ENCODE measurements at regions not wholly inside any gene's neighbourhood (a gene's known extent, or its start where the extent isn't known, plus 50 kb on each side); places are given as distances from the start of the nearest gene placed in this dataset.
"Not testable (repeated sequence)": the region's sequence is repeated elsewhere in the genome, so short reads cannot be mapped to it uniquely, and the experiment has no call there.

DNA sequence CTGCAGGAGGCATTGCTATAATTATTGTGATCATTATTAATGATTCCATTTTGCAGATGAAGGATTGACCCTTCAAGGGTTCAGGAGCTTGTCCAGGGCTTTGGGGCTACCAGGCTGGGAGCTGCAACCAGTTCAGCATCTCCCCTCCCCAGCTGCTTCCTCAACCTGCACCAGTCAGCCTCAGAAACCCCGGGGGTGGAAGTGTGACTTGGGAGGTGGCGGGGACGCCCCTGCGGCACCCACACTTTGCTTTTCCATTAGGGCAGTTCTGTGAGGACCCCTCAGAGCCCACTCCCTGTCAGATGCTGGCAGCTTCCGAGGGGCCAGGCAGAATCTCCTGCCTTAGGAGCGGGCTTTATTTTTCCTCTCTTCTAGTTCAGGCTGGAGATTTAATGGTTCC is 85.6 kb downstream of the OLFM1 start:
- WGBS, 2 donors: 80 to 96% methylated on average over 5 to 6 of the region's 6 CpGs
- TF ChIP-seq POLR2A (IDR thresholded peaks at IDR 0.05) (no peak), EP300 (IDR thresholded peaks at IDR 0.05) (no peak)
- TF ChIP-seq, protein P1, sequence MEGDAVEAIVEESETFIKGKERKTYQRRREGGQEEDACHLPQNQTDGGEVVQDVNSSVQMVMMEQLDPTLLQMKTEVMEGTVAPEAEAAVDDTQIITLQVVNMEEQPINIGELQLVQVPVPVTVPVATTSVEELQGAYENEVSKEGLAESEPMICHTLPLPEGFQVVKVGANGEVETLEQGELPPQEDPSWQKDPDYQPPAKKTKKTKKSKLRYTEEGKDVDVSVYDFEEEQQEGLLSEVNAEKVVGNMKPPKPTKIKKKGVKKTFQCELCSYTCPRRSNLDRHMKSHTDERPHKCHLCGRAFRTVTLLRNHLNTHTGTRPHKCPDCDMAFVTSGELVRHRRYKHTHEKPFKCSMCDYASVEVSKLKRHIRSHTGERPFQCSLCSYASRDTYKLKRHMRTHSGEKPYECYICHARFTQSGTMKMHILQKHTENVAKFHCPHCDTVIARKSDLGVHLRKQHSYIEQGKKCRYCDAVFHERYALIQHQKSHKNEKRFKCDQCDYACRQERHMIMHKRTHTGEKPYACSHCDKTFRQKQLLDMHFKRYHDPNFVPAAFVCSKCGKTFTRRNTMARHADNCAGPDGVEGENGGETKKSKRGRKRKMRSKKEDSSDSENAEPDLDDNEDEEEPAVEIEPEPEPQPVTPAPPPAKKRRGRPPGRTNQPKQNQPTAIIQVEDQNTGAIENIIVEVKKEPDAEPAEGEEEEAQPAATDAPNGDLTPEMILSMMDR (IDR thresholded peaks at IDR 0.05): no peak
- H3K27me3 ChIP-seq: peaks cover 0 to 16% of the 10 kb centered on the region in 2 donors

DNA sequence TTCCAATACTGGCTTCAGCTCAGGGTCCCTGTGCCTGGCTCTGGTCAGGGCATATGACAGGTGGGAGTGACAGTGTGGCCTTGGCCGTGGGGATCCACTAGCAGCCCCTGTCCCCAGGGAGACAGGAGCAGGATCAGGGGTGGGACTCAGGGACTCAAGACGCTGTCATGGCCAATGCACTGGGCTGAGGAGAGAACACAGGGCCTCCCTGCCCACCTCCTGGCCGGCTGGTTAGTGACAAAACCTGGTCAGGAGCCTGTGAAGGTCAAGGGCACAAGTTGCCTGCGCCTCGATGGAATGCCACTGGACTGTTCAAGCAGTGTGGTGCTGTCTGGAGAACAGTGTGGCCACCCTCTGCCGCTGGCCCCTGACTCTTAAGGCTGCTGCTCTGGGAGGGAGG is 86.8 kb downstream of the OLFM1 start:
- WGBS, 2 donors: 67 to 76% methylated on average over 6 of the region's 6 CpGs
- H3K4me3 ChIP-seq: no peak overlapping the region
- H3K9me3 ChIP-seq: no peaks in the 10 kb centered on the region
- H3K4me1 ChIP-seq: no peaks in the 10 kb centered on the region
- DNase-seq (ENCODE audit: low spot score in 2 of 2): no peak
- H3K27me3 ChIP-seq: peaks cover 0 to 4% of the 10 kb centered on the region in 2 donors
- TF ChIP-seq EP300 (IDR thresholded peaks at IDR 0.05): no peak
- no peak for TF ChIP-seq POLR2A (IDR thresholded peaks at IDR 0.05)
- TF ChIP-seq, protein P1 (IDR thresholded peaks at IDR 0.05): no peak
- no peaks in the 10 kb centered on the region for H3K36me3 ChIP-seq
- no peak overlapping the region for H3K27ac ChIP-seq

More for the DNA sequence above, 85.6 kb downstream of the OLFM1 start:
- Histone ChIP-seq H3K9me3 (no peaks in the 10 kb centered on the region), H3K36me3 (no peaks in the 10 kb centered on the region), H3K4me1 (no peaks in the 10 kb centered on the region), H3K4me3 (no peak overlapping the region), H3K27ac (no peak overlapping the region)
- DNase-seq (ENCODE audit: low spot score in 2 of 2): no peak

DNA sequence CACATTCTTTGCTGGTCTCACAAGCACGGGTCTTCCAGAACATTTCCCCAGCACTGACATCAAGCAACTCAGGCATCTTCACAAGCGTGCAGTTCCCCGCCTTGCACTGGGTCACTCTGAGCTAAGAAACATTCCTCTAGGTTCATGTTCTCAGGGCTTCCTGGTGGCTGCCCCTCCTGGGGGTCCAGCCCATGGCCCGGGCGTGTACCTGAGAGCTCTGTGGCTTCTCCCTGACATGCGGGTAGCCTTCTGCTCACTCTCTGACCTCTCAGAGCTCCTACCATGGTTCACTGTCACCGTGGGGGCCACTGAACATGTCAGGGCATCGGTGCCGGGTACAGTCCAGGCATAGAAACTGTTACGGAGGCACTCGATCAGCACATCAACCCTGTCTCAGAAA is 87.5 kb downstream of the OLFM1 start:
- Histone ChIP-seq H3K4me1 (no peaks in the 10 kb centered on the region), H3K36me3 (no peaks in the 10 kb centered on the region), H3K4me3 (no peak overlapping the region), H3K27me3 (peaks cover 0 to 3% of the 10 kb centered on the region in 2 donors), H3K27ac (no peak overlapping the region), H3K9me3 (no peaks in the 10 kb centered on the region)
- no peak for TF ChIP-seq POLR2A (IDR thresholded peaks at IDR 0.05)
- TF ChIP-seq, protein P1 (IDR thresholded peaks at IDR 0.05): no peak
- TF ChIP-seq EP300 (IDR thresholded peaks at IDR 0.05): no peak
- WGBS, 2 donors: 91% methylated on average over 10 to 11 of the region's 11 CpGs
- no peak for DNase-seq (ENCODE audit: low spot score in 2 of 2)

DNA sequence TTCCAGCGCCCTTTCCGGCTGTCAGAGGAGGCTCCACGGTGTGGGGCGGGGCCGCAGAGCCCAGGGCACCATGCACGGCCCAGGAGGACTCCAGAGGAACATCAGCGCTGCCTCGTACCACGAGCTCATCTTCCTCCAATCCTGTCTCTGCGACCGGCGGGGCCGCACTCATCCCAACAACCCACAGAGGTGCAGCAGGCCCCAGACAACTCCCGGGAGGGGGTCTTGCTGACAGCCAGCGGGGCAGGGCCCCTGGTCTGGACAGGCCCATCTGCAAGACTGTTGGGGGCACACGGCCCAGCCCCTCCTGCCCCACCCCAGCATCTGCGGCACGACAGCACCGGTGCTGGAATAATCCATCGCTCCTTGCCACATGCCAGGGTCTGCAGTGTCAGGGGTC is 88.8 kb downstream of the OLFM1 start:
- Histone ChIP-seq H3K9me3 (no peaks in the 10 kb centered on the region), H3K27ac (no peak overlapping the region), H3K27me3 (no peaks in the 10 kb centered on the region), H3K4me3 (no peak overlapping the region), H3K4me1 (no peaks in the 10 kb centered on the region), H3K36me3 (no peaks in the 10 kb centered on the region)
- TF ChIP-seq, protein P1 (IDR thresholded peaks at IDR 0.05): no peak
- TF ChIP-seq EP300 (IDR thresholded peaks at IDR 0.05): no peak
- no peak for TF ChIP-seq POLR2A (IDR thresholded peaks at IDR 0.05)
- WGBS, 2 donors: 64 to 78% methylated on average over 6 to 20 of the region's 20 CpGs
- no peak for DNase-seq (ENCODE audit: low spot score in 2 of 2)

DNA sequence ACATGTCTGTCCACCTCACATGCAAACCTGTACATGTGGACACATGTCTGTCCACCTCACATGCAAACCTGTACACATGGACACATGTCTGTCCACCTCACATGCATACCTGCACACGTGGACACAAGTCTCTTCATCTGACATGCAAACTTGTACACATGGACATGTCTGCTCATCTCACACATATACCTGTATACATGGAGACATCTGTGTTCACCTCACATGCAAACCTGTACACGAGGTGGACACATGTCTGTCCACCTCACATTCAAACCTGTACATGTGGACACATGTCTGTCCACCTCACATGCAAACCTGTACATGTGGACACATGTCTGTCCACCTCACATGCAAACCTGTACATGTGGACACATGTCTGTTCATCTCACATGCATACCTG is 90.1 kb downstream of the OLFM1 start:
- H3K4me1 ChIP-seq; DNase-seq (ENCODE audit: low spot score in 2 of 2); H3K4me3 ChIP-seq; H3K27ac ChIP-seq; H3K27me3 ChIP-seq; H3K9me3 ChIP-seq; H3K36me3 ChIP-seq: not testable (repeated sequence)
- WGBS, 2 donors: 72 to 73% methylated on average over 2 of the region's 2 CpGs

DNA sequence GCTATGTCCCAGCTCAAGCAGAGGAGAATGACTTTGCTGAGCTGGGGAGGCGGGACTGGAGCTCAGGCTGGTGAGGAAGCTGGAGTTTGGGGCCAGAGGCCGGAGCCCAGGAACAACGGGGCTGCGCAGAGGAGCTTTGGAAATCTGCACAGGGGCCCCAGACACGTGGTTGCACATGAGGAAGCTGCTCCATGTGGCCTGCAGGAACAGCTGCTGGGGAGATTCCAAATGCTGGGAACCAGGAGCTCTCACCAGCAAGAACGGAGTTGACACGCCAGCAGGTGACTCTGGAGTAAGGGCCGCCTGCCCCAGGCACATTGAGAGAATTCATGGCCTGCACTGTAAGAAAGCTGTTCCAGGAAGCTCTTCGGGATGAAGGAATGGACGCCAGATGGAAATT is 91.0 kb downstream of the OLFM1 start:
- TF ChIP-seq EP300 (IDR thresholded peaks at IDR 0.05) (no peak), POLR2A (IDR thresholded peaks at IDR 0.05) (no peak)
- TF ChIP-seq, protein P1 (IDR thresholded peaks at IDR 0.05): no peak
- Histone ChIP-seq H3K4me3 (no peak overlapping the region), H3K27me3 (no peaks in the 10 kb centered on the region), H3K9me3 (no peaks in the 10 kb centered on the region), H3K36me3 (no peaks in the 10 kb centered on the region), H3K27ac (no peak overlapping the region), H3K4me1 (no peaks in the 10 kb centered on the region)
- no peak for DNase-seq (ENCODE audit: low spot score in 2 of 2)
- 69 to 70% methylated on average over 10 of the region's 10 CpGs for WGBS, 2 donors
